Lower leg skin (tissue), 3 donors: ENCODE measurements at regions not wholly inside any gene's neighbourhood (a gene's known extent, or its start where the extent isn't known, plus 50 kb on each side); places are given as distances from the start of the nearest gene placed in this dataset.

Source experiments
- CTCF ChIP-seq, 3 donors: fragments of 450-650 bp; IDR thresholded peaks; one replicate each; pipeline ENCODE4 v1.5.1; 2016; ENCODE audit warnings: antibody characterized with exemption in 3 of 3, mild to moderate bottlenecking in 3 of 3, moderate library complexity in 2 of 3
- POLR2A ChIP-seq, 2 donors: fragments of 450-650 bp; IDR thresholded peaks; one replicate each; pipeline ENCODE4 v1.6.1; 2016 to 2017; ENCODE audit warnings: antibody characterized with exemption in 2 of 2, mild to moderate bottlenecking in 1 of 2, moderate library complexity in 1 of 2

- TF ChIP-seq CTCF (IDR thresholded peaks at IDR 0.05) (no peak), POLR2A (IDR thresholded peaks at IDR 0.05) (no peak)
Observed at GRCh38 chr14:26995301-26995700, 397.5 kb upstream of the NOVA1 start.
